IMR-90 (cell line): ENCODE measurements at regions not wholly inside any gene's neighbourhood (a gene's known extent, or its start where the extent isn't known, plus 50 kb on each side); places are given as distances from the start of the nearest gene placed in this dataset.

Experiments
- ATAC-seq: fragments of 200-7000 bp; cut with Tn5 transposase; 2 replicates; pipeline ENCODE4 v1.9.1; 2020; ENCODE audit warnings: low read depth, mild to moderate bottlenecking, moderate library complexity
- BruUV-seq: library from RNA; stranded (reverse); fragments of 400-500 nt; replicated peaks from 2 replicates; lab custom pipeline; 2021; lab: Mats Ljungman, UMichigan
- CTCF ChIA-PET: fragments of 300-600 bp; formaldehyde crosslinking; extraction: SDS; loops from one replicate; lab custom pipeline; 2021; ENCODE audit warnings: antibody characterized with exemption; lab: Yijun Ruan, JAX
- POLR2A ChIA-PET: fragments of 300-600 bp; sonication (Branson Sonifier 250); formaldehyde crosslinking; loops from one replicate; lab custom pipeline; 2022; ENCODE audit warnings: antibody characterized with exemption; ENCODE audit not compliant: unreplicated experiment; lab: Charles Lee
- DNase-seq: peaks from one replicate; pipeline ENCODE4 v3.0.0; 2013
- H2AFZ ChIP-seq: replicated peaks from 2 replicates; pipeline ENCODE3; 2013; ENCODE audit warnings: low read length, mild to moderate bottlenecking; ENCODE audit not compliant: poor library complexity
- H2AK5ac ChIP-seq: 2 replicates; pipeline ENCODE4 v1.6.1; 2013; ENCODE audit warnings: low read depth, low read length, inconsistent platforms
- H2AK9ac ChIP-seq: replicated peaks from 2 replicates; pipeline ENCODE3; 2013; ENCODE audit warnings: mild to moderate bottlenecking, low read depth, low read length, moderate library complexity; ENCODE audit not compliant: poor library complexity
- H2BK120ac ChIP-seq: 2 replicates; pipeline ENCODE4 v1.6.1; 2013; ENCODE audit warnings: low read depth, low read length, inconsistent platforms
- H2BK15ac ChIP-seq: 3 replicates; pipeline ENCODE4 v1.6.1; 2013; ENCODE audit warnings: low read depth, low read length, inconsistent platforms
- H2BK20ac ChIP-seq: 2 replicates; pipeline ENCODE4 v1.6.1; 2013; ENCODE audit warnings: low read depth, mild to moderate bottlenecking, inconsistent platforms, low read length, moderate library complexity
- H2BK5ac ChIP-seq: 2 replicates; pipeline ENCODE4 v1.6.1; 2013; ENCODE audit warnings: mild to moderate bottlenecking, low read depth, low read length, inconsistent platforms; ENCODE audit not compliant: poor library complexity, severe bottlenecking
- H3K14ac ChIP-seq: replicated peaks from 2 replicates; pipeline ENCODE4 v1.6.1; 2013; ENCODE audit warnings: low read depth, low read length, inconsistent platforms
- H3K18ac ChIP-seq: 2 replicates; pipeline ENCODE4 v1.6.1; 2013; ENCODE audit warnings: low read depth, low read length, control low read depth
- H3K23ac ChIP-seq: 2 replicates; pipeline ENCODE4 v1.6.1; 2013; ENCODE audit warnings: low read depth, low read length, inconsistent platforms
- H3K27ac ChIP-seq: 2 replicates; pipeline ENCODE4 v1.5.1; 2013; ENCODE audit warnings: mild to moderate bottlenecking, control low read depth, low read length; ENCODE audit not compliant: insufficient read depth
- H3K27me3 ChIP-seq: 2 replicates; pipeline ENCODE4 v1.6.1; 2013; ENCODE audit warnings: low read length; ENCODE audit not compliant: control insufficient read depth, insufficient read depth
- H3K36me3 ChIP-seq: 2 replicates; pipeline ENCODE4 v1.6.1; 2013; ENCODE audit warnings: low read length, mixed read lengths; ENCODE audit not compliant: control insufficient read depth, insufficient read depth
- H3K4ac ChIP-seq: 2 replicates; pipeline ENCODE4 v1.6.1; 2013; ENCODE audit warnings: low read depth, low read length, inconsistent platforms
- H3K4me1 ChIP-seq: 2 replicates; pipeline ENCODE4 v1.6.1; 2013; ENCODE audit warnings: low read length, mixed read lengths; ENCODE audit not compliant: control insufficient read depth, insufficient read depth
- H3K4me2 ChIP-seq: 2 replicates; pipeline ENCODE4 v1.6.1; 2013; ENCODE audit warnings: low read depth, mild to moderate bottlenecking, control low read depth, low read length, moderate library complexity
- H3K4me3 ChIP-seq: 2 replicates; pipeline ENCODE4 v1.5.1; 2013; ENCODE audit warnings: low read depth, mild to moderate bottlenecking, control low read depth, low read length, moderate library complexity; ENCODE audit not compliant: insufficient read depth
- H3K56ac ChIP-seq: 2 replicates; pipeline ENCODE4 v1.6.1; 2013; ENCODE audit warnings: low read length, inconsistent platforms; ENCODE audit not compliant: insufficient read depth; ENCODE audit errors: extremely low read depth
- H3K79me1 ChIP-seq, 2 experiments: 2 replicates each; pipeline ENCODE4 v1.6.1; 2013; ENCODE audit warnings: low read length in 2 of 2, inconsistent platforms in 1 of 2, low read depth in 1 of 2
- H3K9ac ChIP-seq: 2 replicates; pipeline ENCODE4 v1.6.1; 2013; ENCODE audit warnings: low read depth, low read length, control low read depth
- H3K9me1 ChIP-seq: 2 replicates; pipeline ENCODE4 v1.6.1; 2013; ENCODE audit warnings: low read length, inconsistent platforms; ENCODE audit not compliant: insufficient read depth
- H3K9me3 ChIP-seq: 2 replicates; pipeline ENCODE4 v1.6.1; 2013; ENCODE audit warnings: low read length; ENCODE audit not compliant: control insufficient read depth, insufficient read depth
- H4K20me1 ChIP-seq: 2 replicates; pipeline ENCODE4 v1.6.1; 2013; ENCODE audit warnings: low read length, inconsistent platforms; ENCODE audit not compliant: insufficient read depth
- H4K5ac ChIP-seq: 2 replicates; pipeline ENCODE4 v1.6.1; 2013; ENCODE audit warnings: mild to moderate bottlenecking, low read depth, low read length, control low read depth
- H4K8ac ChIP-seq, 2 experiments: 2 replicates each; pipeline ENCODE4 v1.6.1; 2013; ENCODE audit warnings: low read depth in 2 of 2, low read length in 2 of 2, control low read depth in 1 of 2, inconsistent platforms in 1 of 2
- H4K91ac ChIP-seq: 2 replicates; pipeline ENCODE4 v1.6.1; 2013; ENCODE audit warnings: low read depth, low read length, inconsistent platforms; ENCODE audit not compliant: insufficient read depth
- CEBPB ChIP-seq: IDR thresholded peaks from 2 replicates; pipeline ENCODE4 v1.6.1; 2012; ENCODE audit warnings: low read depth, low read length, improper control_type of control experiment
- CHD1 ChIP-seq: IDR thresholded peaks from 2 replicates; pipeline ENCODE4 v1.6.1; 2012; ENCODE audit warnings: low read depth, low read length, improper control_type of control experiment
- ELK1 ChIP-seq: fragments of 150-350 bp; IDR thresholded peaks from 2 replicates; pipeline ENCODE4 v1.6.1; 2016; ENCODE audit warnings: low read depth, mild to moderate bottlenecking, low read length, moderate library complexity, borderline replicate concordance
- FOS ChIP-seq: fragments of 150-350 bp; IDR thresholded peaks from 2 replicates; pipeline ENCODE4 v1.6.1; 2016; ENCODE audit warnings: low read depth, low read length
- MAFK ChIP-seq: IDR thresholded peaks from 2 replicates; pipeline ENCODE4 v1.6.1; 2012; ENCODE audit warnings: low read depth, low read length, improper control_type of control experiment
- MAZ ChIP-seq: IDR thresholded peaks from 2 replicates; pipeline ENCODE4 v1.6.1; 2012; ENCODE audit warnings: low read depth, mild to moderate bottlenecking, low read length, improper control_type of control experiment, moderate library complexity, borderline replicate concordance
- MXI1 ChIP-seq: IDR thresholded peaks from 2 replicates; pipeline ENCODE4 v1.6.1; 2012; ENCODE audit warnings: low read depth, mild to moderate bottlenecking, low read length, moderate library complexity, borderline replicate concordance
- POLR2A ChIP-seq: IDR thresholded peaks from 2 replicates; pipeline ENCODE4 v1.6.1; 2012; ENCODE audit warnings: mild to moderate bottlenecking, low read depth, low read length
- RAD21 ChIP-seq: IDR thresholded peaks from 2 replicates; pipeline ENCODE4 v1.6.1; 2012; ENCODE audit warnings: low read length, improper control_type of control experiment
- RFX5 ChIP-seq: IDR thresholded peaks from 2 replicates; pipeline ENCODE4 v1.8.0; 2012; ENCODE audit warnings: low read depth, mild to moderate bottlenecking, low read length, moderate library complexity
- SMC3 ChIP-seq: fragments of 150-350 bp; IDR thresholded peaks from 2 replicates; pipeline ENCODE4 v1.6.1; 2016; ENCODE audit warnings: low read depth, mild to moderate bottlenecking, antibody characterized with exemption, low read length, moderate library complexity
- USF2 ChIP-seq: fragments of 150-350 bp; IDR thresholded peaks from 2 replicates; pipeline ENCODE4 v1.6.1; 2017; ENCODE audit warnings: mild to moderate bottlenecking, antibody characterized with exemption, low read length, low read depth
- WGBS, 2 experiments: methylation state at CpG; one replicate each; pipeline versions ENCODE4 v1.1.5 to v1.1.7; 2013; ENCODE audit warnings: missing lambda C conversion rate in 2 of 2; ENCODE audit not compliant: insufficient read length in 1 of 2; ENCODE audit errors: extremely low coverage in 2 of 2; 5-methylcytosine and 5-hydroxymethylcytosine counted together
- dilution Hi-C: fragments of 300-500 bp; cut with HindIII; formaldehyde crosslinking; loops from one replicate; pipeline ENCODE4 v1.14.3; 2018; ENCODE audit warnings: low sequenced_read_pairs; ENCODE audit not compliant: unreplicated experiment
- in situ Hi-C: fragments of 300-500 bp; cut with MboI; formaldehyde crosslinking; loops from 3 replicates; pipeline ENCODE4 v1.14.3; 2019; ENCODE audit warnings: low sequenced_read_pairs, inconsistent platforms, mixed read lengths
- intact Hi-C: fragments of 100-400 bp; cut with micrococcal nuclease; formaldehyde crosslinking; loops from 2 replicates; pipeline ENCODE4 v1.10.0; 2022

GRCh38 chr12:110971189-110971920 lies 51.0 kb upstream of the MYL2 start:
- no peak overlapping the region for H4K8ac ChIP-seq
- H3K56ac ChIP-seq: no peak overlapping the region
- H2BK20ac ChIP-seq: no peak overlapping the region
- H2AK5ac ChIP-seq: no peak overlapping the region
- no peak overlapping the region for H4K91ac ChIP-seq
- H3K79me1 ChIP-seq: no peaks in the 10 kb centered on the region
- ATAC-seq (no peak), DNase-seq (no peak)
- CTCF ChIA-PET: no interaction called here
- H4K5ac ChIP-seq: no peak overlapping the region
- BruUV-seq: no TSS peak
- in situ Hi-C loops: no loop called here
- intact Hi-C loops: no loop called here
- H3K27me3 ChIP-seq: no peaks in the 10 kb centered on the region
- WGBS, 2 experiments: no CpG with 5 or more reads among the region's 1 CpG
- no peak overlapping the region for H2BK5ac ChIP-seq
- H3K27ac ChIP-seq: no peak overlapping the region
- H3K4me2 ChIP-seq: no peak overlapping the region
- dilution Hi-C loops: no loop called here
- H3K23ac ChIP-seq: no peak overlapping the region
- no peak overlapping the region for H2BK15ac ChIP-seq
- H2BK120ac ChIP-seq: no peak overlapping the region
- H3K4ac ChIP-seq: no peak overlapping the region
- TF ChIP-seq CHD1 (no peak), RFX5 (no peak), MAZ (no peak), RAD21 (no peak), CEBPB (no peak), POLR2A (no peak), FOS (no peak), USF2 (no peak), MXI1 (no peak), SMC3 (no peak), MAFK (no peak), ELK1 (no peak)
- no peak overlapping the region for H3K9ac ChIP-seq
- H4K20me1 ChIP-seq: no peaks in the 10 kb centered on the region
- H3K14ac ChIP-seq: no peak overlapping the region
- H3K4me1 ChIP-seq: no peaks in the 10 kb centered on the region
- no peaks in the 10 kb centered on the region for H3K9me1 ChIP-seq
- H3K36me3 ChIP-seq: no peaks in the 10 kb centered on the region
- POLR2A ChIA-PET: no interaction called here
- H3K4me3 ChIP-seq: no peak overlapping the region
- H3K18ac ChIP-seq: no peak overlapping the region
- no peak overlapping the region for H2AFZ ChIP-seq
- no peaks in the 10 kb centered on the region for H3K9me3 ChIP-seq
- no peak overlapping the region for H2AK9ac ChIP-seq
